Activated CD4-positive, alpha-beta T cell treated with anti-CD3 and anti-CD28 coated beads for 36 hours (primary cell): ENCODE measurements at regions not wholly inside any gene's neighbourhood (a gene's known extent, or its start where the extent isn't known, plus 50 kb on each side); places are given as distances from the start of the nearest gene placed in this dataset.
A peak's percentile ranks its signal among the peaks of the same experiment; 100 is the strongest.

Source experiments
- ATAC-seq: fragments of 200-7000 bp; cut with Tn5 transposase; one replicate; pipeline ENCODE4 v1.10.0; 2021; ENCODE audit warnings: mild to moderate bottlenecking, moderate library complexity
- CTCF ChIA-PET: fragments of 350-600 bp; sonication (Branson Sonifier 250); formaldehyde crosslinking; loops from one replicate; lab custom pipeline; 2021; ENCODE audit warnings: antibody characterized with exemption; lab: Charles Lee
- POLR2A ChIA-PET: fragments of 350-600 bp; sonication (Branson Sonifier 250); formaldehyde crosslinking; loops from one replicate; lab custom pipeline; 2021; ENCODE audit warnings: antibody characterized with exemption, inconsistent platforms; lab: Charles Lee
- DNase-seq: peaks from one replicate; pipeline ENCODE4 v3.0.0-alpha.2; 2020
- H3K27ac Mint-ChIP-seq: one replicate; pipeline ENCODE4 v1.8.0; 2021; ENCODE audit warnings: mixed read lengths
- H3K27me3 Mint-ChIP-seq: one replicate; pipeline ENCODE4 v1.8.0; 2021; ENCODE audit warnings: mixed read lengths
- H3K36me3 Mint-ChIP-seq: one replicate; pipeline ENCODE4 v1.8.0; 2021; ENCODE audit warnings: low read depth, mixed read lengths
- H3K4me1 Mint-ChIP-seq: one replicate; pipeline ENCODE4 v1.8.0; 2021; ENCODE audit warnings: mixed read lengths
- H3K4me3 Mint-ChIP-seq: one replicate; pipeline ENCODE4 v1.8.0; 2021; ENCODE audit warnings: mild to moderate bottlenecking, moderate library complexity, mixed read lengths
- H3K9me3 Mint-ChIP-seq: one replicate; pipeline ENCODE4 v1.8.0; 2021; ENCODE audit warnings: low read depth, mixed read lengths
- intact Hi-C, 2 experiments: fragments of 100-400 bp; cut with DNase I in 1 of 2; cut with micrococcal nuclease in 1 of 2; formaldehyde crosslinking; loops; one replicate each; pipeline versions ENCODE4 v1.14.2 to v1.15.1; 2022 to 2024; cut with DNase I, micrococcal nuclease

- Mint-ChIP-seq H3K27ac (no peak overlapping the region), H3K4me3 (no peak overlapping the region), H3K36me3 (no peaks in the 10 kb centered on the region), H3K27me3 (peaks cover 2% of the 10 kb centered on the region), H3K4me1 (no peaks in the 10 kb centered on the region), H3K9me3 (no peaks in the 10 kb centered on the region)
- DNase-seq: no peak
- CTCF ChIA-PET: no interaction called here
- POLR2A ChIA-PET: no interaction called here
- ATAC-seq: no peak
- intact Hi-C loops: no loop called here
These were observed 99.6 kb downstream of the FAM43A start for GRCh38 chr3:194785315-194785714.

GRCh38 chr3:194787072-194787471 is 101.4 kb downstream of the FAM43A start:
- Mint-ChIP-seq H3K9me3 (no peaks in the 10 kb centered on the region), H3K27ac (no peak overlapping the region), H3K4me3 (no peak overlapping the region), H3K27me3 (peaks cover 2% of the 10 kb centered on the region), H3K4me1 (no peaks in the 10 kb centered on the region), H3K36me3 (no peaks in the 10 kb centered on the region)
- ChIA-PET CTCF (interaction anchor here (0.8 kb wide), 1 partner anchor 461 kb away, joined by 3 read pairs; no protein-coding TSS in a partner anchor), POLR2A (no interaction called here)
- ATAC-seq (no peak), DNase-seq (no peak)
- intact Hi-C loops: no loop called here

- CTCF ChIA-PET: interaction anchor here (0.6 kb wide), 1 partner anchor 8 kb away, joined by 3 read pairs; no protein-coding TSS in a partner anchor
- POLR2A ChIA-PET: no interaction called here
- H3K4me3 Mint-ChIP-seq: no peak overlapping the region
- no peaks in the 10 kb centered on the region for H3K9me3 Mint-ChIP-seq
- intact Hi-C loops: no loop called here
- no peaks in the 10 kb centered on the region for H3K36me3 Mint-ChIP-seq
- H3K27ac Mint-ChIP-seq: no peak overlapping the region
- H3K4me1 Mint-ChIP-seq: no peaks in the 10 kb centered on the region
- DNase-seq: no peak
- no peak for ATAC-seq
- H3K27me3 Mint-ChIP-seq: peaks cover 2% of the 10 kb centered on the region
These were observed 102.0 kb downstream of the FAM43A start for GRCh38 chr3:194787650-194788049.

- peaks cover 12% of the 10 kb centered on the region for H3K9me3 Mint-ChIP-seq
- no peak for DNase-seq
- peaks cover 5% of the 10 kb centered on the region for H3K4me1 Mint-ChIP-seq
- ATAC-seq: peak; percentile 42
- H3K27ac Mint-ChIP-seq: no peak overlapping the region
- H3K4me3 Mint-ChIP-seq: no peak overlapping the region
- ChIA-PET POLR2A (no interaction called here), CTCF (interaction anchor here (0.7 kb wide), 1 partner anchor 467 kb away, joined by 3 read pairs; no protein-coding TSS in a partner anchor)
- peaks cover 2% of the 10 kb centered on the region for H3K36me3 Mint-ChIP-seq
- intact Hi-C loops: no loop called here
- no peaks in the 10 kb centered on the region for H3K27me3 Mint-ChIP-seq
These were observed 106.7 kb downstream of the FAM43A start for GRCh38 chr3:194792368-194792767.

GRCh38 chr3:194797555-194798250 is 112.0 kb downstream of the FAM43A start:
- Mint-ChIP-seq H3K9me3 (peaks cover 12% of the 10 kb centered on the region), H3K4me1 (peaks cover 5% of the 10 kb centered on the region), H3K36me3 (peaks cover 2% of the 10 kb centered on the region), H3K27me3 (peaks cover 1% of the 10 kb centered on the region), H3K4me3 (no peak overlapping the region), H3K27ac (no peak overlapping the region)
- POLR2A ChIA-PET: no interaction called here
- CTCF ChIA-PET: interaction anchor here (0.6 kb wide), 1 partner anchor 307 kb away, joined by 3 read pairs; no protein-coding TSS in a partner anchor
- no peak for ATAC-seq
- intact Hi-C loops: no loop called here
- no peak for DNase-seq

- POLR2A ChIA-PET: no interaction called here
- ATAC-seq (no peak), DNase-seq (no peak)
- intact Hi-C loops: no loop called here
- peaks cover 2% of the 10 kb centered on the region for H3K36me3 Mint-ChIP-seq
- CTCF ChIA-PET: no interaction called here
- no peak overlapping the region for H3K27ac Mint-ChIP-seq
- H3K4me3 Mint-ChIP-seq: no peak overlapping the region
- H3K9me3 Mint-ChIP-seq: peaks cover 12% of the 10 kb centered on the region
- peaks cover 3% of the 10 kb centered on the region for H3K27me3 Mint-ChIP-seq
- H3K4me1 Mint-ChIP-seq: peaks cover 5% of the 10 kb centered on the region
These were observed 112.8 kb downstream of the FAM43A start for GRCh38 chr3:194798486-194798885.

- Mint-ChIP-seq H3K27me3 (peaks cover 3% of the 10 kb centered on the region), H3K4me3 (no peak overlapping the region), H3K36me3 (peaks cover 2% of the 10 kb centered on the region), H3K9me3 (peaks cover 12% of the 10 kb centered on the region), H3K4me1 (no peaks in the 10 kb centered on the region), H3K27ac (no peak overlapping the region)
- intact Hi-C loops: no loop called here
- ChIA-PET POLR2A (no interaction called here), CTCF (interaction anchor here (1.1 to 1.3 kb wide), 2 partner anchors 15 to 17 kb away, joined by 3 read pairs; no protein-coding TSS in a partner anchor)
- DNase-seq (no peak), ATAC-seq (no peak)
These were observed 114.3 kb downstream of the FAM43A start for GRCh38 chr3:194800002-194800401.

- ChIA-PET POLR2A (no interaction called here), CTCF (interaction anchor here (0.8 kb wide), 1 partner anchor 11 kb away, joined by 3 read pairs; no protein-coding TSS in a partner anchor)
- no peaks in the 10 kb centered on the region for H3K4me1 Mint-ChIP-seq
- H3K27me3 Mint-ChIP-seq: peaks cover 12% of the 10 kb centered on the region
- peaks cover under 1% of the 10 kb centered on the region for H3K9me3 Mint-ChIP-seq
- H3K4me3 Mint-ChIP-seq: no peak overlapping the region
- no peaks in the 10 kb centered on the region for H3K36me3 Mint-ChIP-seq
- ATAC-seq: no peak
- intact Hi-C loops: no loop called here
- H3K27ac Mint-ChIP-seq: no peak overlapping the region
- DNase-seq: no peak
These were observed 116.1 kb downstream of the FAM43A start for GRCh38 chr3:194801461-194802432.

GRCh38 chr3:194804796-194805195 is 119.1 kb downstream of the FAM43A start:
- Mint-ChIP-seq H3K27ac (no peak overlapping the region), H3K9me3 (no peaks in the 10 kb centered on the region), H3K4me1 (no peaks in the 10 kb centered on the region), H3K36me3 (no peaks in the 10 kb centered on the region), H3K4me3 (no peak overlapping the region), H3K27me3 (peaks cover 12% of the 10 kb centered on the region)
- POLR2A ChIA-PET: no interaction called here
- intact Hi-C loops: no loop called here
- CTCF ChIA-PET: interaction anchor here (1.2 kb wide), 1 partner anchor 118 kb away, joined by 3 read pairs; no protein-coding TSS in a partner anchor
- DNase-seq (no peak), ATAC-seq (no peak)

- Mint-ChIP-seq H3K9me3 (no peaks in the 10 kb centered on the region), H3K36me3 (no peaks in the 10 kb centered on the region), H3K4me1 (no peaks in the 10 kb centered on the region), H3K4me3 (no peak overlapping the region), H3K27me3 (peaks cover 12% of the 10 kb centered on the region), H3K27ac (no peak overlapping the region)
- CTCF ChIA-PET: no interaction called here
- intact Hi-C loops: no loop called here
- POLR2A ChIA-PET: no interaction called here
- ATAC-seq (no peak), DNase-seq (no peak)
These were observed 119.9 kb downstream of the FAM43A start for GRCh38 chr3:194805546-194805945.

GRCh38 chr3:194806991-194807630 is 121.4 kb downstream of the FAM43A start:
- DNase-seq (no peak), ATAC-seq (no peak)
- Mint-ChIP-seq H3K4me1 (no peaks in the 10 kb centered on the region), H3K27me3 (peaks cover 16% of the 10 kb centered on the region), H3K27ac (no peak overlapping the region), H3K9me3 (no peaks in the 10 kb centered on the region), H3K4me3 (no peak overlapping the region), H3K36me3 (no peaks in the 10 kb centered on the region)
- CTCF ChIA-PET: no interaction called here
- intact Hi-C loops: no loop called here
- POLR2A ChIA-PET: no interaction called here
